B cell (primary cell): ENCODE measurements at regions not wholly inside any gene's neighbourhood (a gene's known extent, or its start where the extent isn't known, plus 50 kb on each side); places are given as distances from the start of the nearest gene placed in this dataset.

ENCODE experiments used
- ATAC-seq: fragments of 200-7000 bp; cut with Tn5 transposase; one replicate; pipeline ENCODE4 v1.10.0; 2021; ENCODE audit warnings: low read depth, mild to moderate bottlenecking, moderate number of reproducible peaks, moderate library complexity
- CTCF ChIA-PET: fragments of 350-600 bp; sonication (Branson Sonifier 250); formaldehyde crosslinking; loops from one replicate; lab custom pipeline; 2021; ENCODE audit warnings: antibody characterized with exemption, inconsistent platforms; lab: Charles Lee
- POLR2A ChIA-PET: fragments of 350-600 bp; sonication (Branson Sonifier 250); formaldehyde crosslinking; loops from one replicate; lab custom pipeline; 2021; ENCODE audit warnings: antibody characterized with exemption; lab: Charles Lee
- DNase-seq: peaks from one replicate; pipeline ENCODE4 v3.0.0; 2013
- H2AFZ ChIP-seq: 2 replicates; pipeline ENCODE4 v1.6.1; 2012; ENCODE audit warnings: mild to moderate bottlenecking, low read depth, low read length; ENCODE audit not compliant: insufficient read depth, poor library complexity, severe bottlenecking
- H3K27ac ChIP-seq, 2 donors: 1 replicate in 1 of 2; 2 replicates in 1 of 2; pipeline ENCODE4 v1.5.1; 2012 to 2013; ENCODE audit warnings: low read length in 2 of 2, mild to moderate bottlenecking in 2 of 2, moderate library complexity in 1 of 2
- H3K27me3 ChIP-seq, 4 experiments: fragments of 200-600 bp in 1 of 4; sonication (generic) in 1 of 4; replicated peaks in 1 of 4; 1 replicate in 2 of 4; 2 replicates in 2 of 4; pipeline versions ENCODE4 v1.6.1 to v1.7.0; 2013 to 2016; ENCODE audit warnings: low read length in 3 of 4, mild to moderate bottlenecking in 2 of 4, mixed read lengths in 1 of 4, moderate library complexity in 1 of 4; ENCODE audit not compliant: insufficient read depth in 4 of 4, control insufficient read depth in 3 of 4; ENCODE audit errors: control extremely low read depth in 1 of 4
- H3K36me3 ChIP-seq, 2 experiments: replicated peaks in 1 of 2; 1 replicate in 1 of 2; 2 replicates in 1 of 2; pipeline versions ENCODE4 v1.6.1 to v1.7.1; 2013; ENCODE audit warnings: low read length in 1 of 2; ENCODE audit not compliant: insufficient read depth in 2 of 2, control insufficient read depth in 1 of 2; ENCODE audit errors: control extremely low read depth in 1 of 2, extremely low read depth in 1 of 2
- H3K4me1 ChIP-seq, 2 donors: fragments of 200-600 bp in 1 of 2; sonication (generic) in 1 of 2; 1 replicate in 1 of 2; 2 replicates in 1 of 2; pipeline versions ENCODE4 v1.5.1 to v1.6.1; 2013 to 2017; ENCODE audit warnings: low read length in 2 of 2; ENCODE audit not compliant: control insufficient read depth in 2 of 2, insufficient read depth in 2 of 2
- H3K4me2 ChIP-seq: replicated peaks from 2 replicates; pipeline ENCODE3; 2012; ENCODE audit warnings: mild to moderate bottlenecking, low read depth, low read length; ENCODE audit not compliant: poor library complexity, severe bottlenecking
- H3K4me3 ChIP-seq, 5 experiments: fragments of 200-600 bp in 1 of 5; sonication (generic) in 1 of 5; 1 replicate in 3 of 5; 2 replicates in 2 of 5; pipeline versions ENCODE4 v1.5.1 to v1.7.0; 2011 to 2016; ENCODE audit warnings: low read length in 4 of 5, mild to moderate bottlenecking in 4 of 5, low read depth in 2 of 5, control low read depth in 1 of 5, moderate library complexity in 1 of 5; ENCODE audit not compliant: insufficient read depth in 1 of 5; ENCODE audit errors: control extremely low read depth in 1 of 5, extremely low read depth in 1 of 5
- H3K79me2 ChIP-seq: fragments of 200-600 bp; sonication (generic); one replicate; pipeline ENCODE4 v1.6.0; 2016; ENCODE audit warnings: low read length; ENCODE audit not compliant: control insufficient read depth, insufficient read depth
- H3K9ac ChIP-seq: fragments of 200-600 bp; sonication (generic); 2 replicates; pipeline ENCODE4 v1.6.1; 2017; ENCODE audit warnings: mild to moderate bottlenecking, low read length, moderate library complexity
- H3K9me3 ChIP-seq, 3 donors: one replicate each; pipeline versions ENCODE4 v1.6.1 to v1.7.1; 2013; ENCODE audit warnings: low read length in 2 of 3; ENCODE audit not compliant: control insufficient read depth in 2 of 3, insufficient read depth in 1 of 3; ENCODE audit errors: control extremely low read depth in 1 of 3
- H4K20me1 ChIP-seq: 2 replicates; pipeline ENCODE4 v1.6.0; 2012; ENCODE audit warnings: mild to moderate bottlenecking, low read length; ENCODE audit not compliant: insufficient read depth, control insufficient read depth, poor library complexity, severe bottlenecking
- H3K27ac Mint-ChIP-seq: one replicate; pipeline ENCODE4 v1.8.0; 2021; ENCODE audit warnings: mixed read lengths
- H3K27me3 Mint-ChIP-seq: one replicate; pipeline ENCODE4 v1.8.0; 2021; ENCODE audit warnings: mixed read lengths
- H3K4me1 Mint-ChIP-seq: one replicate; pipeline ENCODE4 v1.8.0; 2021; ENCODE audit warnings: mixed read lengths
- H3K4me3 Mint-ChIP-seq: one replicate; pipeline ENCODE4 v1.8.0; 2021; ENCODE audit warnings: mixed read lengths
- H3K9me3 Mint-ChIP-seq: one replicate; pipeline ENCODE4 v1.8.0; 2022; ENCODE audit warnings: mixed read lengths; ENCODE audit not compliant: insufficient read depth
- CTCF ChIP-seq: fragments of 200-600 bp; IDR thresholded peaks from one replicate; pipeline ENCODE4 v1.8.0; 2022; ENCODE audit warnings: antibody characterized with exemption, mild to moderate bottlenecking
- EZH2 ChIP-seq: IDR thresholded peaks from 2 replicates; pipeline ENCODE4 v1.6.1; 2012; ENCODE audit warnings: borderline replicate concordance, low read depth, mild to moderate bottlenecking, moderate library complexity, low read length; ENCODE audit not compliant: insufficient read depth, poor library complexity, severe bottlenecking
- WGBS: methylation state at CpG from one replicate; pipeline ENCODE4 v1.1.5; 2013; ENCODE audit warnings: missing lambda C conversion rate; ENCODE audit not compliant: insufficient coverage; 5-methylcytosine and 5-hydroxymethylcytosine counted together
- intact Hi-C: fragments of 100-400 bp; cut with micrococcal nuclease; formaldehyde crosslinking; loops from one replicate; pipeline ENCODE4 v1.10.0; 2022

- ChIA-PET POLR2A (no interaction called here), CTCF (no interaction called here)
- 60% methylated on average over 1 of the region's 3 CpGs for WGBS
- H3K9ac ChIP-seq, result no peak overlapping the region
- H3K27ac ChIP-seq, result no peak overlapping the region
- H3K79me2 ChIP-seq, result no peaks in the 10 kb centered on the region
- Mint-ChIP-seq H3K4me1 (no peaks in the 10 kb centered on the region), H3K4me3 (no peak overlapping the region), H3K27ac (no peak overlapping the region), H3K27me3 (peaks cover 17% of the 10 kb centered on the region), H3K9me3 (no peaks in the 10 kb centered on the region)
- H3K27me3 ChIP-seq, result peaks cover 0 to 5% (median 0%) of the 10 kb centered on the region in 4 experiments
- H3K36me3 ChIP-seq, result no peaks in the 10 kb centered on the region
- no peak overlapping the region for H3K4me3 ChIP-seq
- H3K4me2 ChIP-seq, result no peak overlapping the region
- H3K4me1 ChIP-seq, result no peaks in the 10 kb centered on the region
- intact Hi-C loops, result no loop called here
- H2AFZ ChIP-seq, result no peak overlapping the region
- no peaks in the 10 kb centered on the region for H4K20me1 ChIP-seq
- no peak for DNase-seq
- no peaks in the 10 kb centered on the region for H3K9me3 ChIP-seq
- TF ChIP-seq CTCF (no peak), EZH2 (no peak)
- no peak for ATAC-seq
Observed at GRCh38 chr5:112574536-112574935, 155.5 kb upstream of the EPB41L4A start.

GRCh38 chr5:112576298-112576925 lies 157.3 kb upstream of the EPB41L4A start:
- no peak overlapping the region for H3K4me3 Mint-ChIP-seq
- intact Hi-C loops, result no loop called here
- Histone ChIP-seq H3K4me1 (no peaks in the 10 kb centered on the region), H3K4me3 (no peak overlapping the region), H3K27me3 (peaks cover 0 to 8% (median 2%) of the 10 kb centered on the region in 4 experiments), H3K36me3 (no peaks in the 10 kb centered on the region), H2AFZ (no peak overlapping the region), H3K27ac (no peak overlapping the region), H3K4me2 (no peak overlapping the region), H3K9me3 (no peaks in the 10 kb centered on the region), H3K79me2 (no peaks in the 10 kb centered on the region), H3K9ac (no peak overlapping the region), H4K20me1 (no peaks in the 10 kb centered on the region)
- ATAC-seq (no peak), DNase-seq (no peak)
- H3K27me3 Mint-ChIP-seq, result peaks cover 11% of the 10 kb centered on the region
- TF ChIP-seq EZH2 (no peak), CTCF (no peak)
- WGBS, result 97% methylated on average over 3 of the region's 3 CpGs
- ChIA-PET CTCF (no interaction called here), POLR2A (no interaction called here)
- no peaks in the 10 kb centered on the region for H3K9me3 Mint-ChIP-seq
- H3K27ac Mint-ChIP-seq, result no peak overlapping the region
- H3K4me1 Mint-ChIP-seq, result no peaks in the 10 kb centered on the region
